Psoas muscle (tissue), 7 donors: ENCODE measurements at regions not wholly inside any gene's neighbourhood (a gene's known extent, or its start where the extent isn't known, plus 50 kb on each side); places are given as distances from the start of the nearest gene placed in this dataset.

Source experiments
- ATAC-seq, 4 donors: fragments of 200-7000 bp; cut with Tn5 transposase; one replicate each; pipeline ENCODE4 v1.9.1; 2020; ENCODE audit warnings: moderate library complexity in 3 of 4, mild to moderate bottlenecking in 2 of 4
- DNase-seq, 2 donors: peaks; one replicate each; pipeline ENCODE4 v3.0.0-alpha.2; 2020
- H3K27ac ChIP-seq: fragments of 200-600 bp; one replicate; pipeline ENCODE4 v1.8.0; 2022
- H3K27me3 ChIP-seq, 3 donors: fragments of 200-600 bp in 1 of 3; one replicate each; pipeline versions ENCODE4 v1.6.1 to v1.8.0; 2013 to 2022; ENCODE audit warnings: low read length in 2 of 3, mild to moderate bottlenecking in 2 of 3, moderate library complexity in 1 of 3; ENCODE audit not compliant: insufficient read depth in 3 of 3
- H3K36me3 ChIP-seq, 2 donors: fragments of 200-600 bp in 1 of 2; one replicate each; pipeline versions ENCODE4 v1.6.1 to v1.8.0; 2013 to 2022; ENCODE audit warnings: low read depth in 1 of 2, mild to moderate bottlenecking in 1 of 2, moderate library complexity in 1 of 2; ENCODE audit not compliant: insufficient read depth in 1 of 2
- H3K4me1 ChIP-seq: fragments of 200-600 bp; one replicate; pipeline ENCODE4 v1.8.0; 2022
- H3K4me3 ChIP-seq: fragments of 200-600 bp; one replicate; pipeline ENCODE4 v1.8.0; 2022; ENCODE audit warnings: mild to moderate bottlenecking
- H3K9me3 ChIP-seq: fragments of 200-600 bp; one replicate; pipeline ENCODE4 v1.8.0; 2022
- CTCF ChIP-seq: fragments of 200-600 bp; IDR thresholded peaks from one replicate; pipeline ENCODE4 v1.8.0; 2022; ENCODE audit warnings: antibody characterized with exemption
- WGBS, 3 donors: extraction: QIAGEN DNeasy Blood & Tissue Kit; methylation state at CpG; one replicate each; pipeline versions ENCODE4 v1.1.6 to v1.1.7; 2013; 5-methylcytosine and 5-hydroxymethylcytosine counted together
- intact Hi-C, 2 donors: fragments of 100-400 bp; cut with DNase I; formaldehyde crosslinking; loops; one replicate each; pipeline versions ENCODE4 v1.11.0 to v1.14.2; 2022
- donor health status: healthy with polysubstance abuse.
- donor health status: DM: no; HTN: no; CAD: no; lungs with moderate emphysema.
- donor health status: Bipolar disorder and iron deficiency.
- donor health status: healthy.
- donor health status: DM: yes; HTN: yes; CAD: no.
- donor health status: DM: no; HTN: no; CAD: no.
- donor health status: DM: yes; HTN: yes; CAD: no.

GRCh38 chr14:54058505-54058904 lies 101.9 kb upstream of the BMP4 start:
- H3K36me3 ChIP-seq: no peaks in the 10 kb centered on the region
- no peak overlapping the region for H3K27ac ChIP-seq
- no peak overlapping the region for H3K4me3 ChIP-seq
- H3K4me1 ChIP-seq: no peaks in the 10 kb centered on the region
- H3K9me3 ChIP-seq: no peaks in the 10 kb centered on the region
- DNase-seq (no peak), ATAC-seq (no peak)
- intact Hi-C loops: no loop called here
- H3K27me3 ChIP-seq: no peaks in the 10 kb centered on the region
- TF ChIP-seq CTCF: no peak
- WGBS, 3 donors: 38 to 54% (median 46%) methylated on average over 2 of the region's 2 CpGs

GRCh38 chr14:54083549-54084239 lies 127.1 kb upstream of the BMP4 start:
- Histone ChIP-seq H3K9me3 (no peaks in the 10 kb centered on the region), H3K27ac (no peak overlapping the region), H3K36me3 (no peaks in the 10 kb centered on the region), H3K4me1 (no peaks in the 10 kb centered on the region), H3K27me3 (no peaks in the 10 kb centered on the region), H3K4me3 (no peak overlapping the region)
- DNase-seq (no peak), ATAC-seq (no peak)
- 96 to 100% (median 96%) methylated on average over 3 of the region's 3 CpGs for WGBS, 3 donors
- intact Hi-C loops: no loop called here
- no peak for TF ChIP-seq CTCF

- no peak overlapping the region for H3K4me3 ChIP-seq
- no peaks in the 10 kb centered on the region for H3K36me3 ChIP-seq
- H3K9me3 ChIP-seq: no peaks in the 10 kb centered on the region
- intact Hi-C loops: no loop called here
- ATAC-seq: no peak
- no peak for DNase-seq
- no peak for TF ChIP-seq CTCF
- no peaks in the 10 kb centered on the region for H3K27me3 ChIP-seq
- H3K4me1 ChIP-seq: no peaks in the 10 kb centered on the region
- no peak overlapping the region for H3K27ac ChIP-seq
Measured at GRCh38 chr14:54085232-54085761, 128.7 kb upstream of the BMP4 start.

GRCh38 chr14:54085841-54086240 lies 129.2 kb upstream of the BMP4 start:
- no peak for TF ChIP-seq CTCF
- DNase-seq: no peak
- Histone ChIP-seq H3K36me3 (no peaks in the 10 kb centered on the region), H3K9me3 (no peaks in the 10 kb centered on the region), H3K27ac (no peak overlapping the region), H3K4me1 (no peaks in the 10 kb centered on the region), H3K27me3 (no peaks in the 10 kb centered on the region), H3K4me3 (no peak overlapping the region)
- no peak for ATAC-seq
- intact Hi-C loops: no loop called here
- WGBS, 3 donors: 32 to 47% (median 36%) methylated on average over 4 of the region's 4 CpGs

- ATAC-seq (no peak), DNase-seq (no peak)
- H3K9me3 ChIP-seq: no peaks in the 10 kb centered on the region
- no peaks in the 10 kb centered on the region for H3K4me1 ChIP-seq
- H3K27ac ChIP-seq: no peak overlapping the region
- intact Hi-C loops: no loop called here
- H3K36me3 ChIP-seq: no peaks in the 10 kb centered on the region
- TF ChIP-seq CTCF: no peak
- no peak overlapping the region for H3K4me3 ChIP-seq
- no peaks in the 10 kb centered on the region for H3K27me3 ChIP-seq
- WGBS, 3 donors: 64 to 70% (median 65%) methylated on average over 7 of the region's 7 CpGs
Measured at GRCh38 chr14:54086767-54087166, 130.1 kb upstream of the BMP4 start.
